ENCODE measurements at regions not wholly inside any gene's neighbourhood (a gene's known extent, or its start where the extent isn't known, plus 50 kb on each side); places are given as distances from the start of the nearest gene placed in this dataset.

DNA sequence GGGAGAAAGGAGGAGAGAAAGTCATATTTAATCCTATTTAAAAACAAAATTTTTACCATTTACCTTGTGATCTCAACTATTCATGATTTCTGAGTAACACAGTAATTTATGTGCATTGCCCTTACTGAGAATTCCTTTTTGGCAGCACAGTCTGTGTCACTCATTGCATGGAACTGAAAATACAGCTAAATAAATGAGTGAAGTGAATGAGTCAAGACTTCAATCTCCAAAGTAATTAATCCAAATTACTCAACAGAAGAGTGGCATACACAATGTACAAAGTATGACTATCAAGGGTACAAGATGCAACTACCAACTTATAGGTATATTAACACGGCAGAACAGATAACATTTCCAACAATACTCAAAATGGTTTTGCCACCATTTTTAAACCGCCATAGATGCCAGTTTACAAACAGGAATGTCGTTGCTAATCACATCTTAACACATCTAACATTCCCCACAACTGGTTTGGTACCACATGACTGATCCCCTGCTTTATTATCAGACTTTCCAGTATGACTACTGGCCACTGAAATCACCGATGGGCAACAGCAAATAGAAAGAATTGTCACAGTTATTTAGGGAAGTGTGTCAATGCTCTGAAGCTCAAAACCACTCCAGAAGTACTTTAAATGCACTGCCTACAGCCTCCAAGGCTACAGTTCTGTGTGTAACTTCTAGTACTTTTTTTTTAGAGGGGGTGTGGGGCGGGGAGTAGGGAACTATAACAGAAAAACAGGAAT, 410.4 kb downstream of the SHQ1 start:
- TF ChIP-seq, protein P1, sequence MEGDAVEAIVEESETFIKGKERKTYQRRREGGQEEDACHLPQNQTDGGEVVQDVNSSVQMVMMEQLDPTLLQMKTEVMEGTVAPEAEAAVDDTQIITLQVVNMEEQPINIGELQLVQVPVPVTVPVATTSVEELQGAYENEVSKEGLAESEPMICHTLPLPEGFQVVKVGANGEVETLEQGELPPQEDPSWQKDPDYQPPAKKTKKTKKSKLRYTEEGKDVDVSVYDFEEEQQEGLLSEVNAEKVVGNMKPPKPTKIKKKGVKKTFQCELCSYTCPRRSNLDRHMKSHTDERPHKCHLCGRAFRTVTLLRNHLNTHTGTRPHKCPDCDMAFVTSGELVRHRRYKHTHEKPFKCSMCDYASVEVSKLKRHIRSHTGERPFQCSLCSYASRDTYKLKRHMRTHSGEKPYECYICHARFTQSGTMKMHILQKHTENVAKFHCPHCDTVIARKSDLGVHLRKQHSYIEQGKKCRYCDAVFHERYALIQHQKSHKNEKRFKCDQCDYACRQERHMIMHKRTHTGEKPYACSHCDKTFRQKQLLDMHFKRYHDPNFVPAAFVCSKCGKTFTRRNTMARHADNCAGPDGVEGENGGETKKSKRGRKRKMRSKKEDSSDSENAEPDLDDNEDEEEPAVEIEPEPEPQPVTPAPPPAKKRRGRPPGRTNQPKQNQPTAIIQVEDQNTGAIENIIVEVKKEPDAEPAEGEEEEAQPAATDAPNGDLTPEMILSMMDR (IDR thresholded peaks at IDR 0.05; ENCODE audit: partially characterized antibody, unreplicated experiment) = no peak

DNA sequence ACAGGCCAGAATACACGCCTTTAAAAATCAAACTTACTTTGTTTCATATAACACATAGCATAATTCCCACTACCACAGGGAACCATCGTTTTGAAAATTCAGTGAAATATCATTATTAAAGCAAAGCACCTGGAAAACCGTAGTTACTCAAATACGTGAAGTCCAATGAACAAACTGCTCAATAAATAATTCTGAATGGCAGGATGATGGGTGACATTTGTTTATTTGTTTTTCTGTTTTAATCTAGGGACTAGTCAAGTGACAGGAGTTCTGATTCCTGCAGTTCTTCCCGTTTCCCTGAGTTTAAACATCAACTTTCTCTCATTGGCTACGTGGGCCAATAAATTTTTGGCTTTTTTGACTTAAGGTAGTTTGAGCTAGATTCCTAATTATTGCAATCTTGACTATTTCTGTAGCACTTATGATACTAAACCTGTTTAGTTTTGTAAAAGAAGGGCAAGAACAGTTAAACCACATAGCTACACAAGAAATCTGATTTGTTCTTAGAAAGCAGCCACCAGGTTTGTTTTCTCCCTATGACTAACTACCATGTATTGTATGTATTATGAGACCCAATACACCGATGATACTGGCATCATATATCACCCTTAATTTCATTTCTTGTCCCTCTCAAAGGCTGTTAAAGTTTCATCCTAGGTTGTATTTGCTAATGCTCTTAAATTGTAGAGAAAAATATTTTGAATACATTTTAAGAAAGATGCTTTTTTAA, 411.2 kb downstream of the SHQ1 start:
- Mint-ChIP-seq H3K27me3 (ENCODE audit: unreplicated experiment) (no peaks in the 10 kb centered on the region), H3K36me3 (ENCODE audit: unreplicated experiment) (no peaks in the 10 kb centered on the region), H3K27ac (ENCODE audit: unreplicated experiment) (no peak overlapping the region), H3K4me1 (ENCODE audit: low read depth, unreplicated experiment) (peaks cover 13% of the 10 kb centered on the region), H3K9me3 (ENCODE audit: unreplicated experiment) (no peaks in the 10 kb centered on the region), H3K4me3 (ENCODE audit: unreplicated experiment) (no peak overlapping the region)
- DNase-seq = no peak
- TF ChIP-seq, protein P1 (IDR thresholded peaks at IDR 0.05; ENCODE audit: partially characterized antibody, unreplicated experiment) = no peak

More for the DNA sequence above, 410.4 kb downstream of the SHQ1 start:
- Mint-ChIP-seq H3K9me3 (ENCODE audit: unreplicated experiment) (no peaks in the 10 kb centered on the region), H3K27ac (ENCODE audit: unreplicated experiment) (no peak overlapping the region), H3K4me3 (ENCODE audit: unreplicated experiment) (no peak overlapping the region), H3K27me3 (ENCODE audit: unreplicated experiment) (no peaks in the 10 kb centered on the region), H3K4me1 (ENCODE audit: low read depth, unreplicated experiment) (peaks cover 13% of the 10 kb centered on the region), H3K36me3 (ENCODE audit: unreplicated experiment) (no peaks in the 10 kb centered on the region)
- DNase-seq = no peak

DNA sequence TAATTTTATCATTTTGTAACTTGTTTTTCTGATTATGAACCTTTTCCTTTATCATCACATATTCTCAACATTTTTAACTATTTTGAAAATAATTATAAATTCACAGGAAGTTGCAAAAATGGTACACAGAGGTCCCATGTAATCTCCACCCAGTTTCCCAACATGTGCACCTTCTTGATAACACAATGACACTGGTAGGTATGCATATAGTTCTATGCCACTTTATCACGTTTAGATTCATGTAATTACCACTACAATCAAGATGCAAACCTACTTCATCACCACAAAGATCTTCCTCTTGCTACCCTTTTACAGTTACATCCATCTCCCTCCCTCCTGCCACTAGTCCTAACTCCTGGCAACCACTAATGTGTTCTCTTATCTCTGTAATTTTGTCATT, 413.9 kb downstream of the SHQ1 start:
- Mint-ChIP-seq H3K4me3 (ENCODE audit: unreplicated experiment) (no peak overlapping the region), H3K27ac (ENCODE audit: unreplicated experiment) (no peak overlapping the region), H3K4me1 (ENCODE audit: low read depth, unreplicated experiment) (peaks cover 10% of the 10 kb centered on the region), H3K9me3 (ENCODE audit: unreplicated experiment) (no peaks in the 10 kb centered on the region), H3K27me3 (ENCODE audit: unreplicated experiment) (no peaks in the 10 kb centered on the region), H3K36me3 (ENCODE audit: unreplicated experiment) (no peaks in the 10 kb centered on the region)
- DNase-seq = no peak
- TF ChIP-seq, protein P1 (IDR thresholded peaks at IDR 0.05; ENCODE audit: partially characterized antibody, unreplicated experiment) = no peak

DNA sequence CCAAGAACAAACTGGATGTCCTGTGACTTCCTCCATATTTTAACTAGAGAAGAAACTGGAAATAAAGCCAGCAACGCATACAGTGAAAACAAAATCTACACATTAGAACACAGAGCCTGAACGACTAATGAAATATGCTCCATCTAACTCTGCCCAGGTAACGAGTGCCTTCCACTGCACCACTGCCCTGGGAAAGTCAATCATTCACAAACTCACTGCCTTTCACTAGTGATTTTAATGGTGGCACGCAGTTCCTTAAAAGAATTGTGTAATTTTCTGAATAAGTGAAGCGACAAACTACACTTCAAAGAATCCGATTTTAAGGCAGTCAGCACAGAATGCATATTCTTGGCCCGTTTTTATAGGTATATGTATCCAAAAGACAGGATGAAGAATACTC, 416.0 kb downstream of the SHQ1 start:
- Mint-ChIP-seq H3K4me1 (ENCODE audit: low read depth, unreplicated experiment) (no peaks in the 10 kb centered on the region), H3K27me3 (ENCODE audit: unreplicated experiment) (no peaks in the 10 kb centered on the region), H3K4me3 (ENCODE audit: unreplicated experiment) (no peak overlapping the region), H3K27ac (ENCODE audit: unreplicated experiment) (no peak overlapping the region), H3K36me3 (ENCODE audit: unreplicated experiment) (no peaks in the 10 kb centered on the region), H3K9me3 (ENCODE audit: unreplicated experiment) (no peaks in the 10 kb centered on the region)
- TF ChIP-seq, protein P1 (IDR thresholded peaks at IDR 0.05; ENCODE audit: partially characterized antibody, unreplicated experiment) = no peak
- DNase-seq = no peak

Data from glutamatergic neuron (in vitro differentiated cells).